ENCODE measurements at regions not wholly inside any gene's neighbourhood (a gene's known extent, or its start where the extent isn't known, plus 50 kb on each side); places are given as distances from the start of the nearest gene placed in this dataset.
"Not testable (repeated sequence)": the region's sequence is repeated elsewhere in the genome, so short reads cannot be mapped to it uniquely, and the experiment has no call there.

DNA sequence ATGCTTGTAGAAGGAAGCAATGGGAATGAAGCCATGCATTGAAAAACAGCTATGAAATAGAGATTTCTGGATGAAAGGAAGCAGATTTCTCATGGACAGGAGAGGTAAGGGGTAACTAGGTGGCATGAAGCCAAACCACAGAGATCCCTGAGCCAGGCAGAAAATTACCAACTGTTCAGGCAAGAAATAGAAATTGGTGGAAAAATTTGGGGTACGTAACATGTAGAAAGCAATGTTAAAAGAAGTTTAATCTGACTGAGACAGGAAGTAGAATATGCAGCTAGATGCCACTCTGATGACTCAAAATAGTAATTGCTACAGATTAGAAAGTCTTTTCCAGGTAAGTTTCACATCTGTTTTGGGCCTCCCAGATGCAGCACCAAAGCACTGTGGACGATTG is 928.5 kb upstream of the CELF4 start:
- Histone ChIP-seq H3K27ac (ENCODE audit: low read depth in 1 of 2, low read length in 2 of 2) (no peak overlapping the region), H3K9me3 (ENCODE audit: control insufficient read depth in 4 of 4, low read length in 3 of 4) (no peaks in the 10 kb centered on the region), H3K36me3 (ENCODE audit: control insufficient read depth in 4 of 4, insufficient read depth in 3 of 4, low read depth in 1 of 4, low read length in 3 of 4) (no peaks in the 10 kb centered on the region), H3K4me1 (ENCODE audit: control insufficient read depth in 4 of 4, insufficient read depth in 4 of 4, low read length in 3 of 4) (no peaks in the 10 kb centered on the region), H3K4me3 (ENCODE audit: low read depth in 1 of 3, low read length in 3 of 3) (no peak overlapping the region), H3K9ac (ENCODE audit: low read depth in 1 of 2, low read length in 2 of 2) (no peak overlapping the region), H3K27me3 (ENCODE audit: control insufficient read depth in 4 of 4, insufficient read depth in 4 of 4, low read length in 3 of 4) (no peaks in the 10 kb centered on the region)
- no peak for TF ChIP-seq RXRA (IDR thresholded peaks at IDR 0.05)
- no peak for TF ChIP-seq GABPA (IDR thresholded peaks at IDR 0.05 in 1 of 2, conservative IDR thresholded peaks at IDR 0.05 in 1 of 2)
- no peak for TF ChIP-seq YY1 (IDR thresholded peaks at IDR 0.05)
- TF ChIP-seq MAX (IDR thresholded peaks at IDR 0.05) = no peak
- TF ChIP-seq TAF1 (conservative IDR thresholded peaks at IDR 0.05) = no peak
- no peak for TF ChIP-seq EGR1 (IDR thresholded peaks at IDR 0.05; ENCODE audit: low read depth in 2 of 2)
- no peak for TF ChIP-seq HNF4G (IDR thresholded peaks at IDR 0.05)
- TF ChIP-seq ZBTB33 (IDR thresholded peaks at IDR 0.05) = no peak
- no peak for TF ChIP-seq FOXA2 (IDR thresholded peaks at IDR 0.05)
- no peak for TF ChIP-seq NR2F2 (IDR thresholded peaks at IDR 0.05)
- TF ChIP-seq, protein P1, sequence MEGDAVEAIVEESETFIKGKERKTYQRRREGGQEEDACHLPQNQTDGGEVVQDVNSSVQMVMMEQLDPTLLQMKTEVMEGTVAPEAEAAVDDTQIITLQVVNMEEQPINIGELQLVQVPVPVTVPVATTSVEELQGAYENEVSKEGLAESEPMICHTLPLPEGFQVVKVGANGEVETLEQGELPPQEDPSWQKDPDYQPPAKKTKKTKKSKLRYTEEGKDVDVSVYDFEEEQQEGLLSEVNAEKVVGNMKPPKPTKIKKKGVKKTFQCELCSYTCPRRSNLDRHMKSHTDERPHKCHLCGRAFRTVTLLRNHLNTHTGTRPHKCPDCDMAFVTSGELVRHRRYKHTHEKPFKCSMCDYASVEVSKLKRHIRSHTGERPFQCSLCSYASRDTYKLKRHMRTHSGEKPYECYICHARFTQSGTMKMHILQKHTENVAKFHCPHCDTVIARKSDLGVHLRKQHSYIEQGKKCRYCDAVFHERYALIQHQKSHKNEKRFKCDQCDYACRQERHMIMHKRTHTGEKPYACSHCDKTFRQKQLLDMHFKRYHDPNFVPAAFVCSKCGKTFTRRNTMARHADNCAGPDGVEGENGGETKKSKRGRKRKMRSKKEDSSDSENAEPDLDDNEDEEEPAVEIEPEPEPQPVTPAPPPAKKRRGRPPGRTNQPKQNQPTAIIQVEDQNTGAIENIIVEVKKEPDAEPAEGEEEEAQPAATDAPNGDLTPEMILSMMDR (IDR thresholded peaks at IDR 0.05; ENCODE audit: low read depth, low read length, missing input control) = no peak
- no peak for TF ChIP-seq SP1 (IDR thresholded peaks at IDR 0.05)
- no peak for TF ChIP-seq FOXA1 (IDR thresholded peaks at IDR 0.05)
- no peak for TF ChIP-seq JUND (IDR thresholded peaks at IDR 0.05)
- TF ChIP-seq REST (IDR thresholded peaks at IDR 0.05) = no peak
- no peak for TF ChIP-seq RAD21 (IDR thresholded peaks at IDR 0.05)
- DNase-seq (ENCODE audit: low spot score) = no peak
- WGBS = 28% methylated on average over 2 of the region's 2 CpGs

DNA sequence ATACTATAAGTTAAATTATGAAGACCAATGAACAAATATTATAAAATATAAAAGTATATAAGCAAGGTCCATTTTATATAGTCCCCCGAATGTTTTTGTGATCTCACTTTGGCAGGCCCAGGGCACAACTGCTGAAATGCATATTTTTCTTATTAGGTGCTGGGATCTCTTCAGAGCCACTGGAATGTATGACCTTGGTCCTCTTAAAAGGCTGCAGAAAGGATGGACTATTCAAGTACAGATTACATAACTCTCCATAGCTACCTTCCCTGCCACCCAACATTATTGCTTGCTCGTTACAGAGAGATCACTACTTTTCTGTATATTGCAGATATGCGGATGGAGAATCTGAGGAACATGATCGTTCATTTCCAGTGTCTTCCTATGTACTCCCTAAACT is 925.6 kb upstream of the CELF4 start:
- Histone ChIP-seq H3K4me1 (ENCODE audit: control insufficient read depth in 4 of 4, insufficient read depth in 4 of 4, low read length in 3 of 4) (no peaks in the 10 kb centered on the region), H3K9ac (ENCODE audit: low read depth in 1 of 2, low read length in 2 of 2) (no peak overlapping the region), H3K36me3 (ENCODE audit: control insufficient read depth in 4 of 4, insufficient read depth in 3 of 4, low read depth in 1 of 4, low read length in 3 of 4) (no peaks in the 10 kb centered on the region), H3K4me3 (ENCODE audit: low read depth in 1 of 3, low read length in 3 of 3) (no peak overlapping the region), H3K27ac (ENCODE audit: low read depth in 1 of 2, low read length in 2 of 2) (no peak overlapping the region), H3K27me3 (ENCODE audit: control insufficient read depth in 4 of 4, insufficient read depth in 4 of 4, low read length in 3 of 4) (peaks cover 0 to 4% (median 0%) of the 10 kb centered on the region in 4 donors), H3K9me3 (ENCODE audit: control insufficient read depth in 4 of 4, low read length in 3 of 4) (no peaks in the 10 kb centered on the region)
- no peak for TF ChIP-seq GABPA (IDR thresholded peaks at IDR 0.05 in 1 of 2, conservative IDR thresholded peaks at IDR 0.05 in 1 of 2)
- TF ChIP-seq FOXA2 (IDR thresholded peaks at IDR 0.05) = no peak
- no peak for TF ChIP-seq EGR1 (IDR thresholded peaks at IDR 0.05; ENCODE audit: low read depth in 2 of 2)
- TF ChIP-seq HNF4A (conservative IDR thresholded peaks at IDR 0.05) = no peak
- no peak for TF ChIP-seq JUND (IDR thresholded peaks at IDR 0.05)
- no peak for TF ChIP-seq YY1 (IDR thresholded peaks at IDR 0.05)
- no peak for TF ChIP-seq ZBTB33 (IDR thresholded peaks at IDR 0.05)
- no peak for TF ChIP-seq SP1 (IDR thresholded peaks at IDR 0.05)
- 81% methylated on average over 4 of the region's 4 CpGs for WGBS
- DNase-seq (ENCODE audit: low spot score) = no peak

GRCh38 chr18:38489721-38490120 is 924.1 kb upstream of the CELF4 start:
- H3K4me3 ChIP-seq (ENCODE audit: low read depth in 1 of 3, low read length in 3 of 3); H3K4me1 ChIP-seq (ENCODE audit: control insufficient read depth in 4 of 4, insufficient read depth in 4 of 4, low read length in 3 of 4); H3K9me3 ChIP-seq (ENCODE audit: control insufficient read depth in 4 of 4, low read length in 3 of 4); H3K9ac ChIP-seq (ENCODE audit: low read depth in 1 of 2, low read length in 2 of 2); H3K27me3 ChIP-seq (ENCODE audit: control insufficient read depth in 4 of 4, insufficient read depth in 4 of 4, low read length in 3 of 4); H3K27ac ChIP-seq (ENCODE audit: low read depth in 1 of 2, low read length in 2 of 2); DNase-seq (ENCODE audit: low spot score); H3K36me3 ChIP-seq (ENCODE audit: control insufficient read depth in 4 of 4, insufficient read depth in 3 of 4, low read depth in 1 of 4, low read length in 3 of 4): not testable (repeated sequence)
- 53% methylated on average over 8 of the region's 8 CpGs for WGBS

Data from liver (tissue), 8 donors.